ENCODE measurements at regions not wholly inside any gene's neighbourhood (a gene's known extent, or its start where the extent isn't known, plus 50 kb on each side); places are given as distances from the start of the nearest gene placed in this dataset.

- no peaks in the 10 kb centered on the region for H3K36me3 ChIP-seq (ENCODE audit: control insufficient read depth in 1 of 2, insufficient read depth in 2 of 2, low read length in 2 of 2)
- peaks cover 44% of the 10 kb centered on the region for H3K27me3 ChIP-seq (ENCODE audit: insufficient read depth, low read length)
- H3K4me3 ChIP-seq (replicated peaks in 1 of 2; ENCODE audit: low read depth in 1 of 2, low read length in 2 of 2), result no peak overlapping the region
- no peaks in the 10 kb centered on the region for H3K4me1 ChIP-seq (ENCODE audit: control insufficient read depth in 1 of 2, insufficient read depth in 2 of 2, low read length in 2 of 2)
- H3K9me2 ChIP-seq (ENCODE audit: insufficient read depth), result no peaks in the 10 kb centered on the region
- DNase-seq (ENCODE audit: low read depth, low spot score) (no peak), ATAC-seq (no peak)
- no peaks in the 10 kb centered on the region for H3K79me2 ChIP-seq (ENCODE audit: insufficient read depth, low read length)
- intact Hi-C loops (cut with micrococcal nuclease), result loop anchor here (1.0 to 10.0 kb wide), 2 partner anchors 150 to 279 kb away; no protein-coding TSS in a partner anchor
- no peak overlapping the region for H3K4me2 ChIP-seq (ENCODE audit: low read length)
- no TSS peak for BruUV-seq (replicated peaks)
- TF ChIP-seq POLR2A (IDR thresholded peaks at IDR 0.05; ENCODE audit: borderline replicate concordance, extremely low read depth, insufficient read depth, insufficient read length) (no peak), EZH2phosphoT487 (IDR thresholded peaks at IDR 0.05; ENCODE audit: borderline replicate concordance) (no peak), REST (IDR thresholded peaks at IDR 0.05; ENCODE audit: low read depth) (no peak), ZBTB33 (IDR thresholded peaks at IDR 0.05; ENCODE audit: extremely low read depth, insufficient replicate concordance, low read length) (no peak), TCF7L2 (IDR thresholded peaks at IDR 0.05; ENCODE audit: borderline replicate concordance, extremely low read depth, insufficient read depth, insufficient read length) (no peak), SP1 (IDR thresholded peaks at IDR 0.05; ENCODE audit: low read depth) (no peak), MAX (IDR thresholded peaks at IDR 0.05) (no peak), POLR2AphosphoS5 (IDR thresholded peaks at IDR 0.05; ENCODE audit: low read depth, low read length) (no peak), ZFX (IDR thresholded peaks at IDR 0.05) (no peak), RAD21 (IDR thresholded peaks at IDR 0.05; ENCODE audit: low read depth) (no peak), ELF1 (IDR thresholded peaks at IDR 0.05; ENCODE audit: borderline replicate concordance, low read depth) (no peak), YY1 (IDR thresholded peaks at IDR 0.05; ENCODE audit: extremely low read depth, insufficient replicate concordance, low read depth, low read length) (no peak), SRF (IDR thresholded peaks at IDR 0.05; ENCODE audit: low read depth) (no peak), JUND (IDR thresholded peaks at IDR 0.05) (no peak), SIN3A (IDR thresholded peaks at IDR 0.05; ENCODE audit: low read depth) (no peak), ATF3 (IDR thresholded peaks at IDR 0.05) (no peak), EZH2 (IDR thresholded peaks at IDR 0.05) (no peak), ZNF274 (IDR thresholded peaks at IDR 0.05; ENCODE audit: low read depth, low read length) (no peak), EGR1 (IDR thresholded peaks at IDR 0.05; ENCODE audit: low read depth) (no peak), CEBPB (IDR thresholded peaks at IDR 0.05; ENCODE audit: low read depth) (no peak)
- no peaks in the 10 kb centered on the region for H3K9me3 ChIP-seq (ENCODE audit: control insufficient read depth in 1 of 2, insufficient read depth in 1 of 2, low read depth in 1 of 2, low read length in 2 of 2)
- no peak overlapping the region for H3K27ac ChIP-seq (ENCODE audit: low read depth, low read length)
- H2AFZ ChIP-seq (ENCODE audit: low read depth, low read length, poor library complexity, severe bottlenecking), result no peak overlapping the region
- no peaks in the 10 kb centered on the region for H4K20me1 ChIP-seq (ENCODE audit: insufficient read depth)
- ChIA-PET CTCF (no interaction called here), RAD21 (ENCODE audit: low non-redundant PET in 1 of 2, low total read pairs in 2 of 2, uncharacterized antibody in 2 of 2, unreplicated experiment in 2 of 2) (no interaction called here), POLR2A (no interaction called here)
- no peak overlapping the region for H3K9ac ChIP-seq (ENCODE audit: low read length)
Measured at GRCh38 chr12:111173836-111174235, 195.1 kb downstream of the PHETA1 start.
